ENCODE measurements at regions not wholly inside any gene's neighbourhood (a gene's known extent, or its start where the extent isn't known, plus 50 kb on each side); places are given as distances from the start of the nearest gene placed in this dataset.

GRCh38 chr19:28631961-28632360 lies 581.0 kb downstream of the UQCRFS1 start:
- no peak for TF ChIP-seq CTCF (IDR thresholded peaks at IDR 0.05)
- TF ChIP-seq POLR2AphosphoS5 (IDR thresholded peaks at IDR 0.05) = no peak
- TF ChIP-seq POLR2A (IDR thresholded peaks at IDR 0.05) = no peak
